ENCODE measurements at regions not wholly inside any gene's neighbourhood (a gene's known extent, or its start where the extent isn't known, plus 50 kb on each side); places are given as distances from the start of the nearest gene placed in this dataset.
"Not testable (repeated sequence)": the region's sequence is repeated elsewhere in the genome, so short reads cannot be mapped to it uniquely, and the experiment has no call there.

DNA sequence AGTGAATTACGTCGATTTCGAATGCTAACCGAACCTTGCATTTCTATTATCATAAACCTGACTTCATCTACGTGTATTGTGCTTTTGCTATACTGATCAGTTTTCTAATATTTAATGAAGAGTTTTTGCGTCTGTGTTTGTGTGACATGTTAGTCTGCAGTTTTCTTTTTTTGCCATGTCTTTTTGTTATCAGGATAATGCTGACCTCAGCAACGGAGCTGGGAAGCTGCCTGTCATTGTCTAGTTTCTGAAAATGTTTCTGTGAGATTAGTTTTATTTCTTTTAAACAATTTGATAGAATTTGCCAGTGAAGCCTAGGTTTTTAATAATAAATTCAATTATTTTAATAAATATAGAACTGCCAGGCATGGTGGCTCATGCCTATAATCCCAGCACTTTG, 139.3 kb downstream of the LAT start:
- not testable (repeated sequence) for DNase-seq

GRCh38 chr16:29120680-29121079, 135.8 kb downstream of the LAT start:
- not testable (repeated sequence) for DNase-seq

GRCh38 chr16:29118301-29118957, 133.6 kb downstream of the LAT start:
- peak; percentile 52 for DNase-seq

DNA sequence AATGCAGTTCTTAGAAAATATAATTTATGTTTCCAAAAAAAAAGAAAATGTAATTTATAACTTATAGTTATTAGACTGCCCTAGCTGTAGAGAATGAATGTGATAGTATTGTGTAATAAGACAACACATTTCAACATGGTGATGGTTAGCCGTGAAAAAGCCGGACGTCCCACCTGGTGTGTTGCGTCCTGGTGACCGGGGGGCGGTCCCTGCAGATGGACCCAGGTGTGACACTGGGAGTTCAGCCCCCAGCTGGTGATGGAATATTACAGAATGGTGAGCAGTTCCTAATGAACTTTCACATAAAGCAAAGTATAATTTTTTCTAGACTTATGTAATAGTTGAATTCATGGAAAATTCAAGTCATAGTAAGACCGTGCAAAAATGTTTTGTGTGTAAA, 132.8 kb downstream of the LAT start:
- DNase-seq = no peak

- DNase-seq = no peak
Observed at GRCh38 chr16:29116980-29117379, 132.1 kb downstream of the LAT start.

DNA sequence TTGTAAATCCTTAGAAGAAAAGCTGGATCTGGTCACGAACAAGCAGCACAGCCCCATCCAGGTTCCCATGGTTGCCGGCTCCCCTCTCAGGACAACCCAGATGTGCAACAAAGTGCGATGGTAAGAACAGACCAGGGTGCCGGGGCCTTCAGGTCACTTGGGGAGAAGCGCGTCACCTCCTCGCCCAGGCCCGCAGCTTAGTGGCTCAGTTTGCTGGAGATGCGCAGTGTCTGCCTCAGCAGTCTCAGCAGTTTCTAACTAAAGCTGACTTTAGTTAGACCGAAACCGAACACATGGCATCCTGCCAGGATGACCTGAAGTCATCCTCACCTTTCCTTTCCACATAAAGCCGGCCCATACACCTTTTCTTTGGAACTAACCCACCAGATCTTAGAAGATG, 131.4 kb downstream of the LAT start:
- DNase-seq = not testable (repeated sequence)

- not testable (repeated sequence) for DNase-seq
Observed at GRCh38 chr16:29115802-29116141, 130.9 kb downstream of the LAT start.

DNA sequence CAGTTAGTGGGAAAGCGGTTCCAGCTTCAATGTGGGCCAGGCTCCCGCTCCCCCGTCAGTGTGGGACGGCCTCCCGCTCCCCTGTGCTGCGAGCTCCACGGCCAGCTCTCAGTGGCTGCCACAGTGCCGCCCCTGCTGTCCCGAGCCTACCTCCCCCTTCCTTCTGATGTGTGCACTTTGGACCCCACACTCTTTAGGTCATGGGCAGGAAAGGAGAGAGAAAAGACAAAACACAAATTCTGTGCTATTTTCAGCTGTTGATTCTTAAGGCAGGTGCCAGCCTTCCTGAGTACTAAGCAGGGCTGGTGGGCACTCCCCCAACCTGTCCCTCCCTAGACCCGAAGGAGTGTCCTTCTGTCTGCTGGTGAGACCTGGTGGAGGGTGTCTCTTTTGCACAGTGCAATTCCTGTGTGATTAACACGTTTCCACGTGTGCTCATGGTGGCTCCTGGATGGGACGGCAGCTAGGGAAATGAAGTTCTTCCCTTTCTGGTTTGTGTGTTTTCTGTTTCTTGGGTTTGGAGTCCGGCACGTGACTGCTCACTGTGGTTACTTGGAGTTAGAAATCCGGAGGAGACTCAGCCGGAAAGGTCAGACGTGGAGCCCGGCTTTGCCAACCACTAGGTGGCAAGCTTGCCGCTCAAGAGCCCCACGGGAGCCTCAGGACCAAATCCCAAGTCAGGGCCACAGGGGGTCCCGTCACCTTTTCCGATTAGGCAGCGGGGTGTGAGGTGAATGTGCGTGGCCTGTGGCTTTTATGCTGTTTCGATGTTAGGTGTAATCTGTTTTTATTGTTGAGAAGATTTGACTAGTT, 130.3 kb downstream of the LAT start:
- DNase-seq = not testable (repeated sequence)

DNA sequence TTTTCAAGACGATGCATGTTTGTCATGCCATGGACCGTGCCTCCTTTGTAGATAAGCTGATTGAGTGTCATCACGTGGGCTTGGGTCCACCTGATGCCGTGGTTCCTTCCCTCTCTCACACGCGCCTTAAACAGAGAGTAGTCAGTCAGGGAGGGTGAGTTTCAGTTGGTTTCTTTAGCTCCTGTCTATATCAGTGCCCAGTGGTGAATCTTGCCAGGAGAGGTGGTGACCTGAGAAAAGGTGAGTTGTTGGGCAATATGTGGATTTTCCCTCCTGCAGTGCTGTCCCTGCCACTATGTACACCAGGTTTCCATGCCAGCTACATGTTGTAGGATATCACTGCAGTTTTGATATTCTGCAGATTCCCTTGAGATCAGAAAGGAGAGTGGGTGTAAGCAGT, 129.7 kb downstream of the LAT start:
- no peak for DNase-seq

DNA sequence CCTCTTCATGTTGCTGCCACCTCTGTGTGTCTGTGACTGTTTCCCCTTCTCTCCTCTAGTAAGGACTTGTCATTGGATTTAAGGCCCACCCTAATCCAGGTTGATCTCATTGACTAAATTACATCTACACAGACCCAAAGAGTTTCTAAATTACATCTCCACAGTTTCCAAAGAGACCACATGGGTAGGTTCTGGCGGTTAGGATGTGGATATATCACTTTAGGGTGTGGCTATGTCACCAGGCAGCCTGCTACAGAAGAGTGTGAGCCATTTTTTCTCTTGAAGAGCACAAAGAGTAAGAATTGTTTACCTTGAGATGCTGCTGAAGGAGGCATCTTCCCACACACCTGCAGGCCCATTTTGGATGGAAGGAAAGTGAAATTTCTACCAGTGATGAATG, 128.6 kb downstream of the LAT start:
- not testable (repeated sequence) for DNase-seq

- DNase-seq = no peak
Observed at GRCh38 chr16:29112755-29113347, 128.0 kb downstream of the LAT start.

DNA sequence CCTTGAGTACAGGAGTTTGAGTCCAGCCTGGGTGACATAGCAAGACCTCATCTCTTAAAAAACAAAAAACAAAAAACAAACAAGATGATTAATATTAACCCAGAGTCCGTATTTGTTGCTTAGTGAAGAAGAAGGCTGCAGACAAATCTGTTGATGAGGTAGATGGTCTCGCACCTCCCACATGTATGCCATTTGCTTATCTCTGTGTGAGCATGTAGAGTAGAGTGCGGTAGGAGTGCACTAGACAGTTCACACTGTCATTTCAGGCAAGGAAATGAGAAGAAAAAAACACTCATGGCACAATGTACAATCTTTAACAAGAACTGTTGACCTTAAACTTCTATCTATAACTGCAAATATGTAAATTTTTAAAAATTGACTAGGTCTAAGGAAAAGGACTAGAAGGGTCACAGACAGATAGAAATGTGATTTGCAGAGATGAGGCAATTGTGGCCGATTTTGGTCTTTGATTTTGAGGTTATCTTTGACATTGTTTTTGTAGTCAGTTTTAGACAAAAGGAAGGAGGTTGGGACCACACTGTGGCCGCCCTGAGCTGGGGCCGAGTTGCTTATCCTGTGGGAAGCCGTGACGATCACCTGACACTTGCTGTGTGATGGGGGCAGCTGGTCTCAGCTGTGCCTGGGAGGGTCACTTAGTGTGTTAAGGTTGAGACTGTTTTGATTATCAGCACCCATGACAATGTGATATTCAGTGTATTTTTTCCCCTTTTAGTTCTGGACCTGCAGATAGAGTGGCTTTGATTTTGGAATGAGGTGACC, 127.2 kb downstream of the LAT start:
- DNase-seq = not testable (repeated sequence)

DNA sequence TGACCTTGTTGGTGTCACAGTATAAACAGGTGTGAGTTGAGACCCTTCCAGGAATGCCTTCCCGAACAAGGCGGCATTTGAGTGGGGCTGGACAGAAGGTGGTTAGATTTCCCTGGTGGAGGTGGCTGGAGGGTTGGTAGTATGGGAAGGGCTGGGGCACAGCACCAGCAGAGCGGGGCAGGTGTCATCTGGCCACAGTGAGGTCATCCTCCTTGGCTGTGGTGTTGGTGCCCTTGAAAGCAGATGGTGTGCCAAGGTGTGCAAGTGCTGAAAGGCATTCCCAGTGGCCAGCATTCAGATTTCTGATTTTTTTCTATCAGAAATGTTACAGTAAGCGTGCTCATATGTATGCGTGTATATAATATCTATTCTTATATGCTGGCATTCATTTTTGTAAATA, 126.6 kb downstream of the LAT start:
- no peak for DNase-seq

DNA sequence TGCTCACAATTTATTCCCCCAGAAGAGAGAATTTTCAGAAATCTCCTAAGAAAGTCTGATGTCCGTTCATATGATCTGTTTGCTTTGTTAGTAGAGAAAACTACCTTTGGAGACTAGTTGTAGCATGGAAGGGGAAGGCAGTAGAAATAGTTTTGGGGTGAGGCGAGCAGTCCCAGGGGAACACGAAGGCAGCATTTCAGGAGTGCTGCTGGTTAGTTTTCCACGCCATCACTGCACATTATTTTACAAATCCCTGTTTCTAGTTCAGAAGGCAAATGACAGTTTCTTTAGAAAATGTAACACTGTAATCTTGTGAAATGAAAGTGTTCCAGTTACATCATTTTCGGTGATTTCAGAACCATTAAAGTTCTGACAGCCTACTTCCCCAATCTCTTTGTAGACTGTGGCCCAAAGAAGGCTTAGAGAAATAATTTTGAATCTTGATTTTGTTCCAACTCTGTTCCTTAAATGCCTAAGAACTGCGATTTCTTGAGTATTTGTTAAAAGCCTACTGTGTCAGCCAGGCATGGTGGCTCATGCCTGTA, 123.8 kb downstream of the LAT start:
- DNase-seq = not testable (repeated sequence)

GRCh38 chr16:29107299-29107698, 122.4 kb downstream of the LAT start:
- DNase-seq = no peak

- DNase-seq = not testable (repeated sequence)
Observed at GRCh38 chr16:29106259-29106908, 121.5 kb downstream of the LAT start.

- DNase-seq = not testable (repeated sequence)
Observed at GRCh38 chr16:29104600-29104999, 119.7 kb downstream of the LAT start.

- DNase-seq = not testable (repeated sequence)
Observed at GRCh38 chr16:29097965-29098364, 113.1 kb downstream of the LAT start.

DNA sequence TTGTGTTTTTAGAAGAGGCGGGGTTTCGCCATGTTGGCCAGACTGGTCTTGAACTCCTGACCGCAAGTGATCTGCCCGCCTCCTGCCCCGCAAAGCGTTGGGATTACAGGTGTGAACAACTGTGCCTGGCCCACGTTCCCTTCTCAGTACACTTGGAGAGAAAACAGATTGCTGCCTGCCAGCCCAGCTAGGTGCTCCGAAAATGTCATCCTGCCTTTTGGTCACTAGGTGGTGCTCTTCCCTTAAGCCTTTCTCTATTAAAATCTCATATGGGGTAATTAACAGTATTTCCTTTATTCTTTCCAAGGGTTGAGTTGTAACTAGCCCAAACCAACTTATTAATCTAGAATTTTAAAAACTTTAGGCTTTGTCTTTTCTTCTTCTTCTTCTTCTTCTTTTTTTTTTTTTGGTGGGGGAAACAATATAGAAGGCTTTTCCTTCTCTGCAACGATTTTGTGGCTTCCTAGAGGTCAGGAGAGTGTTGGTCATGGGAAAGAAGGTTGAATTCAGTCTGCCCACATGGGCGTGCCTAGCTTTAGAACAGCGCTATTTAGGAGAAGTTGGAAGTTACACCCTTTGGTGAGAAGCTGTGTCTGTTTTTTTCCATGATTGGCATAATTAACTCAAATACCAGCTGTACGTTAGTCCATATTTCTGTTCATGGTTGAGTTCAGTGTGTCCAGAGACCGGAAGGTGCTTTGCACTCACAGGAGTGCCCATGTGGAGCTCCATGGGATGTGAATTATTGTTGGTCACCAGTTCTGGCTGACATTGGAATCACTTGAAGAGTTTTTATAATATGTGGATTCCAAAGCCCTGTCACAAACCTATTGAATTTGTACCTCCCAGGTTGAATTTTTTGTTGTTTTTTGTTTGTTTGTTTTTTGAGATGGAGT, 110.1 kb downstream of the LAT start:
- not testable (repeated sequence) for DNase-seq

DNA sequence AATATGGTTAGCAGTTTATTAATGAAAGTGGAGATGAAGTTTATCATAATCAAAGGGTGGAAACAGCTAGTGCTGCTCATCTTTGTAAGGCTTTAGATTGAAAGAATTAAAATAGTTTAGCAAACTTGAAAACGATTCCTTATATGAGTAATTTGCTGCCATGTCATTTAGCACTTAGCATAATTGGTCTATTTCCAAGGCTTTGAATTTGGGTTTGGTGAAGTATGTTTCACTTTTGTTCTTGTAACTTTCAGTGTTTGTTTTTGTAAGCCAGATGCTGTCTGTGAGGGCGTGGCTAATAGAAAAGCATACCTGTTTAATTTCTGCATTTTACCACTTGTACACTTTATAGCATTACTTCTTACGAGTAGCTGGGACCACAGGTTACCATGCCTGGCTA, 109.5 kb downstream of the LAT start:
- DNase-seq = not testable (repeated sequence)

- not testable (repeated sequence) for DNase-seq
Observed at GRCh38 chr16:29089679-29090078, 104.8 kb downstream of the LAT start.

All from activated CD8-positive, alpha-beta memory T cell treated with anti-CD3 and anti-CD28 coated beads, Interleukin-2, amount 50 U/mL, for 4 hours (primary cell).